Testis (tissue), 2 donors: ENCODE measurements at regions not wholly inside any gene's neighbourhood (a gene's known extent, or its start where the extent isn't known, plus 50 kb on each side); places are given as distances from the start of the nearest gene placed in this dataset.

ENCODE experiments used
- CTCF ChIP-seq, 3 experiments: fragments of 450-650 bp in 2 of 3; fragments of 200-600 bp in 1 of 3; sonication (generic) in 1 of 3; IDR thresholded peaks; one replicate each; pipeline ENCODE4 v1.5.1; 2016 to 2019; ENCODE audit warnings: antibody characterized with exemption in 3 of 3, mild to moderate bottlenecking in 2 of 3, moderate library complexity in 1 of 3
- POLR2A ChIP-seq: fragments of 450-650 bp; IDR thresholded peaks from one replicate; pipeline ENCODE4 v1.6.1; 2017; ENCODE audit warnings: antibody characterized with exemption, mild to moderate bottlenecking, moderate library complexity

- TF ChIP-seq CTCF (IDR thresholded peaks at IDR 0.05), result no peak
- no peak for TF ChIP-seq POLR2A
Measured at GRCh38 chr14:48391661-48392060, 716.3 kb upstream of the MDGA2 start.
